K562 (cell line): ENCODE measurements at regions not wholly inside any gene's neighbourhood (a gene's known extent, or its start where the extent isn't known, plus 50 kb on each side); places are given as distances from the start of the nearest gene placed in this dataset.
"Not testable (repeated sequence)": the region's sequence is repeated elsewhere in the genome, so short reads cannot be mapped to it uniquely, and the experiment has no call there.

Experiments
- ATAC-seq: fragments of 200-7000 bp; cut with Tn5 transposase; 3 replicates; pipeline ENCODE4 v1.9.1; 2020; ENCODE audit warnings: moderate library complexity
- BruUV-seq: library from RNA; stranded (reverse); fragments of 400-500 nt; replicated peaks from 2 replicates; lab custom pipeline; 2021; lab: Mats Ljungman, UMichigan
- CTCF ChIA-PET: fragments of 300-600 bp; formaldehyde crosslinking; extraction: SDS; loops from one replicate; lab custom pipeline; 2021; ENCODE audit warnings: low intra/inter-chr PET ratio; lab: Yijun Ruan, JAX
- POLR2A ChIA-PET: fragments of 300-600, 350-650 bp; sonication (Branson Sonifier 250); formaldehyde crosslinking; extraction: SDS; loops from one replicate; lab custom pipeline; 2021; ENCODE audit warnings: antibody characterized with exemption, inconsistent platforms; lab: Yijun Ruan, JAX
- DNase-seq, 4 experiments: peaks; one replicate each; pipeline versions ENCODE4 v3.0.0 to v3.0.0-alpha.2; 2011 to 2018; ENCODE audit warnings: low spot score in 3 of 4, mixed read lengths in 3 of 4; ENCODE audit errors: extremely low read depth in 1 of 4
- FAIRE-seq: peaks from 2 replicates; lab custom pipeline; 2011; peaks lifted over from hg19 to GRCh38; lab: Jason Lieb, UNC
- H2AFZ ChIP-seq: 2 replicates; pipeline ENCODE4 v1.6.0; 2011; ENCODE audit warnings: low read depth, low read length, control low read depth, inconsistent platforms
- H3K27ac ChIP-seq: fragments of 200-600 bp; 3 replicates; pipeline ENCODE4 v1.8.0; 2011; ENCODE audit warnings: low read depth, mild to moderate bottlenecking, control low read depth, inconsistent platforms, low read length, moderate library complexity, mixed read lengths; ENCODE audit errors: extremely low read depth
- H3K27me3 ChIP-seq, 2 experiments: fragments of 300-600 bp in 1 of 2; 2 replicates in 1 of 2; 3 replicates in 1 of 2; pipeline versions ENCODE4 v1.6.0 to v1.8.0; 2011; ENCODE audit warnings: inconsistent platforms in 2 of 2, low read length in 2 of 2, mild to moderate bottlenecking in 1 of 2, mixed read lengths in 1 of 2, moderate library complexity in 1 of 2; ENCODE audit not compliant: control insufficient read depth in 2 of 2, insufficient read depth in 2 of 2
- H3K36me3 ChIP-seq: fragments of 300-600 bp; 3 replicates; pipeline ENCODE4 v1.8.0; 2011; ENCODE audit warnings: mild to moderate bottlenecking, low read length, inconsistent platforms; ENCODE audit not compliant: control insufficient read depth, insufficient read depth
- H3K4me1 ChIP-seq, 2 experiments: fragments of 200-600 bp in 1 of 2; replicated peaks in 1 of 2; 2 replicates in 1 of 2; 3 replicates in 1 of 2; pipeline versions ENCODE4 v1.5.1 to v1.8.0; 2011; ENCODE audit warnings: inconsistent platforms in 2 of 2, low read length in 2 of 2, mild to moderate bottlenecking in 1 of 2, mixed read lengths in 1 of 2, moderate library complexity in 1 of 2; ENCODE audit not compliant: control insufficient read depth in 2 of 2, insufficient read depth in 2 of 2
- H3K4me2 ChIP-seq: 2 replicates; pipeline ENCODE4 v1.6.1; 2011; ENCODE audit warnings: low read length, control low read depth, inconsistent platforms, mixed read lengths; ENCODE audit not compliant: insufficient read depth
- H3K4me3 ChIP-seq: fragments of 200-600 bp; sonication (generic), shearing (Covaris generic); 2 replicates; pipeline ENCODE4 v1.5.1; 2016; ENCODE audit warnings: control low read depth, inconsistent platforms
- H3K79me2 ChIP-seq: fragments of 200-600 bp; 3 replicates; pipeline ENCODE4 v1.8.0; 2011; ENCODE audit warnings: low read length, inconsistent platforms; ENCODE audit not compliant: control insufficient read depth, insufficient read depth
- H3K9ac ChIP-seq, 2 experiments: 2 replicates each; pipeline versions ENCODE4 v1.6.0 to v1.6.1; 2011; ENCODE audit warnings: low read depth in 2 of 2, low read length in 2 of 2, control low read depth in 1 of 2, inconsistent platforms in 1 of 2, mild to moderate bottlenecking in 1 of 2, mixed read lengths in 1 of 2; ENCODE audit not compliant: insufficient read depth in 1 of 2
- H3K9me1 ChIP-seq: one replicate; pipeline ENCODE4 v1.6.0; 2011; ENCODE audit warnings: inconsistent platforms, mild to moderate bottlenecking, low read length, moderate library complexity; ENCODE audit not compliant: control insufficient read depth, insufficient read depth
- H3K9me3 ChIP-seq: replicated peaks from 2 replicates; pipeline ENCODE4 v1.5.1; 2011; ENCODE audit warnings: low read depth, low read length, inconsistent platforms; ENCODE audit not compliant: control insufficient read depth, insufficient read depth
- H4K20me1 ChIP-seq: replicated peaks from 2 replicates; pipeline ENCODE4 v1.6.1; 2011; ENCODE audit warnings: low read length, inconsistent platforms, mixed read lengths; ENCODE audit not compliant: control insufficient read depth, insufficient read depth
- EHMT2 ChIP-seq: fragments of 450-650 bp; IDR thresholded peaks from 2 replicates; pipeline ENCODE4 v1.6.1; 2018; ENCODE audit warnings: antibody characterized with exemption
- MIER1 ChIP-seq: fragments of 450-650 bp; IDR thresholded peaks from 2 replicates; pipeline ENCODE4 v1.6.1; 2016; ENCODE audit warnings: antibody characterized with exemption, mild to moderate bottlenecking, low read depth
- WGBS: fragments of 100-300 bp; shearing (Covaris generic); methylation state at CpG from one replicate; pipeline ENCODE4 v1.1.6; 2016; ENCODE audit warnings: low coverage, mixed read lengths; ENCODE audit not compliant: insufficient coverage; ENCODE audit errors: missing lambda C conversion rate; 5-methylcytosine and 5-hydroxymethylcytosine counted together
- in situ Hi-C: fragments of 300-500 bp; cut with MboI; formaldehyde crosslinking; loops from 4 replicates; pipeline ENCODE4 v1.15.0; 2018; ENCODE audit warnings: inconsistent platforms, mixed read lengths
- intact Hi-C: fragments of 100-400 bp; cut with micrococcal nuclease; formaldehyde crosslinking; loops from 2 replicates; pipeline ENCODE4 v1.14.2; 2022
- TF ChIP-seq, protein P1 (sequence below), 2 experiments: fragments of 450-650 bp; formaldehyde crosslinking in 1 of 2; IDR thresholded peaks; 2 replicates each; pipeline versions ENCODE4 v1.4.0 to v1.6.1; 2014 to 2020; ENCODE audit warnings: mild to moderate bottlenecking in 2 of 2, borderline replicate concordance in 1 of 2, low read depth in 1 of 2

GRCh38 chr7:51397608-51398007 is 81.0 kb upstream of the COBL start:
- H3K27me3 ChIP-seq, H2AFZ ChIP-seq, intact Hi-C loops, H3K79me2 ChIP-seq, H3K9ac ChIP-seq, in situ Hi-C loops, ATAC-seq, H3K9me1 ChIP-seq, DNase-seq, H3K27ac ChIP-seq, H3K36me3 ChIP-seq, BruUV-seq, H3K4me2 ChIP-seq, H3K4me3 ChIP-seq, POLR2A ChIA-PET, FAIRE-seq, H3K4me1 ChIP-seq, H4K20me1 ChIP-seq, H3K9me3 ChIP-seq, CTCF ChIA-PET: not testable (repeated sequence)
- TF ChIP-seq EHMT2 (peak; percentile 61), MIER1 (0 out of 2 replicates have a peak, but pooled peaks have one; percentile 43)
- TF ChIP-seq, protein P1, sequence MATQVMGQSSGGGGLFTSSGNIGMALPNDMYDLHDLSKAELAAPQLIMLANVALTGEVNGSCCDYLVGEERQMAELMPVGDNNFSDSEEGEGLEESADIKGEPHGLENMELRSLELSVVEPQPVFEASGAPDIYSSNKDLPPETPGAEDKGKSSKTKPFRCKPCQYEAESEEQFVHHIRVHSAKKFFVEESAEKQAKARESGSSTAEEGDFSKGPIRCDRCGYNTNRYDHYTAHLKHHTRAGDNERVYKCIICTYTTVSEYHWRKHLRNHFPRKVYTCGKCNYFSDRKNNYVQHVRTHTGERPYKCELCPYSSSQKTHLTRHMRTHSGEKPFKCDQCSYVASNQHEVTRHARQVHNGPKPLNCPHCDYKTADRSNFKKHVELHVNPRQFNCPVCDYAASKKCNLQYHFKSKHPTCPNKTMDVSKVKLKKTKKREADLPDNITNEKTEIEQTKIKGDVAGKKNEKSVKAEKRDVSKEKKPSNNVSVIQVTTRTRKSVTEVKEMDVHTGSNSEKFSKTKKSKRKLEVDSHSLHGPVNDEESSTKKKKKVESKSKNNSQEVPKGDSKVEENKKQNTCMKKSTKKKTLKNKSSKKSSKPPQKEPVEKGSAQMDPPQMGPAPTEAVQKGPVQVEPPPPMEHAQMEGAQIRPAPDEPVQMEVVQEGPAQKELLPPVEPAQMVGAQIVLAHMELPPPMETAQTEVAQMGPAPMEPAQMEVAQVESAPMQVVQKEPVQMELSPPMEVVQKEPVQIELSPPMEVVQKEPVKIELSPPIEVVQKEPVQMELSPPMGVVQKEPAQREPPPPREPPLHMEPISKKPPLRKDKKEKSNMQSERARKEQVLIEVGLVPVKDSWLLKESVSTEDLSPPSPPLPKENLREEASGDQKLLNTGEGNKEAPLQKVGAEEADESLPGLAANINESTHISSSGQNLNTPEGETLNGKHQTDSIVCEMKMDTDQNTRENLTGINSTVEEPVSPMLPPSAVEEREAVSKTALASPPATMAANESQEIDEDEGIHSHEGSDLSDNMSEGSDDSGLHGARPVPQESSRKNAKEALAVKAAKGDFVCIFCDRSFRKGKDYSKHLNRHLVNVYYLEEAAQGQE (IDR thresholded peaks at IDR 0.05; ENCODE audit: borderline replicate concordance), result peak; percentile 66
- TF ChIP-seq, protein P1 (CRISPR knock-in tag; IDR thresholded peaks at IDR 0.05; ENCODE audit: low read depth), result not testable (repeated sequence)
- 0% methylated on average over 1 of the region's 3 CpGs for WGBS

- peak overlapping the region; percentile 53 for H2AFZ ChIP-seq
- H3K27ac ChIP-seq, intact Hi-C loops, BruUV-seq, H3K4me2 ChIP-seq, H3K4me1 ChIP-seq, H4K20me1 ChIP-seq, in situ Hi-C loops, POLR2A ChIA-PET, H3K9ac ChIP-seq, ATAC-seq, H3K9me3 ChIP-seq, FAIRE-seq, H3K79me2 ChIP-seq, H3K4me3 ChIP-seq, H3K9me1 ChIP-seq, CTCF ChIA-PET, DNase-seq, H3K27me3 ChIP-seq, H3K36me3 ChIP-seq: not testable (repeated sequence)
- WGBS, result 21% methylated on average over 4 of the region's 6 CpGs
Measured at GRCh38 chr7:51393003-51393402, 76.4 kb upstream of the COBL start.
